Skeletal muscle cell (primary cell): ENCODE measurements at regions not wholly inside any gene's neighbourhood (a gene's known extent, or its start where the extent isn't known, plus 50 kb on each side); places are given as distances from the start of the nearest gene placed in this dataset.
"Not testable (repeated sequence)": the region's sequence is repeated elsewhere in the genome, so short reads cannot be mapped to it uniquely, and the experiment has no call there.

Source experiments
- DNase-seq: peaks from one replicate; pipeline ENCODE4 v3.0.0-alpha.2; 2010; ENCODE audit warnings: low read depth
- H3K4me3 ChIP-seq: 2 replicates; pipeline ENCODE4 v1.5.1; 2011; ENCODE audit warnings: low read depth, mild to moderate bottlenecking, control low read depth, low read length, moderate library complexity

DNA sequence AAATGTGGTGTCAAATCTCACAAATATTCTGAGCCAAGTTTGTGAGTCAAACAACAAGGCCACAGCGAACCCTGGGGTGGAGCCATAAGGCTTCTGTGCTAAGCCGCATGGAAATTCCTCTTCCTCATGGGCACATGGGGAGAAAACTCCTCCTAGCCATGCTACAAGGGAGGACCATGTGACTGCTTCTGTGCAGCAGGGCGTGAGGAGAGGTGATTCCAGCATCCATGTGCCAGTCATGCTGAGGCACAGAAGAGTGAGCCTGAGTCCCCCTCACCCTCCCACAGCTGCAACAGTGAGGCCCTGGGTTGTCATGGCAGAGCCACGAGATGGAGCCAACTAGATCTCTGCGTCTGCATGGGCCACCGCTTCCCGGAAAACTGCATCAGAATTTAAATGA is 488.8 kb upstream of the RAB6C start:
- no peak for DNase-seq
- H3K4me3 ChIP-seq = no peak overlapping the region

DNA sequence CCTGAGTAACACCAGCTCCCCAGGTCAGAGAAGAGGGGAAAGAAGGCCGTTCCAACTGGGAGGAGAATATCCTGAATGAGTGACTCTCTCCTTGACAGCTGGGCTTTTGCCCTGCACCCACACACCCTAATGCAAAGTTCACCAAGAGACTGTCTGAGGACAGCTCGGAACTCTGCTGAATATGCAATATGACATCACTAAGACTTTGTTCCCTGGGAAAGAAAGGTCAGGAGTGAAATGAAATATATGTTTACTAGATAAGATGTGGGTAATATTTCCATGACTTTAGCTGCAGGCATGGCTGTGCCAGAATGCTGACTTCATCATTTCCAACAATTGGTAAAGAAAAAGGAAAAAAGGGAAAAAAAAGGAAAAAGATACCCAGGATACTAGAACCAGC is 488.2 kb upstream of the RAB6C start:
- no peak for DNase-seq
- H3K4me3 ChIP-seq = no peak overlapping the region

DNA sequence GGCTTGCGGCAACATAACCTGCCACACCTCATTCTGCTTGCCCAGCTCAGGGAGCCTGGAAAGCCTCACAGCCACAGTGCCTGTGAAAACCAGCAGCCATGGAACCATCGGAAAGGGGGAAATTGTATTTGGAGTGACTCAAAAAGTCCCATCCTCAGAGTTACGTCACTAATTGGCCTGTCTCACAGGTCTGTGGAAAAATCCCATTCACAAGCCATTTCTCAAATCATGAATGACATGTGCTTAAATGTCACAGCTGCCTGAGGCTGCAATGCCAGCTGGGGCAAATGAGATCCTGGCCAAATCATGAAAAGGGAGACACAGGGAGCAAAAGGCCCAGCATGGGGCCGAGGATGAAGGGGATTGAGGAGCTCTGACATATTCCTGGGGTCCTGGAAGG is 486.9 kb upstream of the RAB6C start:
- DNase-seq = no peak
- H3K4me3 ChIP-seq = no peak overlapping the region

DNA sequence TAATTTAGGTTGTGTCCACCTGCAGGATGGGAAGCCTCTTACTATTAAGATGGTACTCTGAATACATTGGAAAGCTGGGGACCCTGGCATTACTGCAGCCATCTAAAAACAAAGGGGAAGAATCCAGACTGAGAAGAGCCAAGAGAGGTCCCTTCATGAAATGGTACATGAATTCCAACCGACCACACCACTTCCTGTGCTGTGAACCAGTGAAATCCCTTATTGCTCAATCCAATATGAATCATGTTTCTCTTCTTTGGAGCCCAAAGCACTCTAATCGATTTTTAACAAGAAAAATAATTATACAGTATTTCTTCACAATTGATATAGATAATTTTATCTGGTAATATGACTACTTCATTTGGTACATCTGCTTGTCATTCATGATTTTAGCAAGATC is 479.7 kb upstream of the RAB6C start:
- no peak overlapping the region for H3K4me3 ChIP-seq
- no peak for DNase-seq

DNA sequence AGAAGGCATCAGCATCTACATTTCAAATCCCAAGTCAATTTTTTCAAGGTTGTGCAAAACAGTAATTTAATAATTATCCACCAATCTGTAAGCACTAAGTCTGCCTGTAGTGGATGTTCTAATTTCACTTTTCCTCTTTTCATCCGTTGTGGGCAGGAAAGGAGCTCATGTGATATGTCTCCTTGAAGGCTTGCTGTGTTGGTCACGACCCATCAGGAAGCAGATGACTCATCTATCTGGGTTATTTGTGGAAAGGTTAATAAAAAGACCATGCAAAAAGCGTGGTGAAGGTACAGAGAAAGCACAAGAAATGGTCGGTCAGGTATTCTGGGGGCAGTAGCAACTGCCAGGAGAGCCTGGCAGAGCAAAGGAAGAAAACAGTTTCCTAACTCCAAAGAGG is 476.7 kb upstream of the RAB6C start:
- no peak for DNase-seq

DNA sequence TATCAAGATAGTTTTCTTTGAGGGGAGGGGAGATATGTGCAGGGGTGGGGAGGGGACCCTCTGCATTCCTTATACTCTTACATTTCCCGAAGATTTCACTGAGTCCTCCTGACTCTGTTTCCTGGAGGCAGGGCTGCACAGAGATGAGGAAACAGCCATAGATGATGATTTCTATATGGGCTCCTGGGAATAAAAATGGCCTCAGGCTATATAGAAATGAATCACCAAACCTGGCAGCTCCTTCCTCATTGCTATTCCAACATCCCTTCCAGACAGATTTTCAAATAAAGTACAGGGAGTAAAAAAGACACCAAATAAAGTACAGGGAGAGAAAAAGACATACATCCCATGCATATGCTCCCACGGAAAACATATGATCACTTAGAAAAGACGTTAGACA is 474.8 kb upstream of the RAB6C start:
- DNase-seq = no peak
- H3K4me3 ChIP-seq = no peak overlapping the region

More for the DNA sequence above, 476.7 kb upstream of the RAB6C start:
- no peak overlapping the region for H3K4me3 ChIP-seq

DNA sequence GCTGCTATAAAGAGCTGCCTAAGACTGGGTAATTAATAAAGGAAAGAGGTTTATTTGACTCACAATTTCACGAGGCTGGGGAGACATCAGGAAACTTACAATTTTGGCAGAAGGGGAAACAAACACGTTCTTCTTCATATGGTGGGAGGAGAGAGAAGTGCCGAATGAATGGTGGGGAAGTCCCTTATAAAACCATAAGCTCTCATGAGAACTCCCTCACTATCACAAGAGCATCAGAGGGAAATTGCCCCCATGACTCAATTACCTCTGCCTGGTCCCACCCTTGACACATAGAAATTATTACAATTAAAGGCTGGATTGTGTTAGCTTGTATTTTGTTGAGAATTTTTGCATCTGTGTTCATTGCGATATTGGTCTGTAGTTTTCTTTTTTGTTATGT is 460.5 kb upstream of the RAB6C start:
- no peak for DNase-seq
- no peak overlapping the region for H3K4me3 ChIP-seq

DNA sequence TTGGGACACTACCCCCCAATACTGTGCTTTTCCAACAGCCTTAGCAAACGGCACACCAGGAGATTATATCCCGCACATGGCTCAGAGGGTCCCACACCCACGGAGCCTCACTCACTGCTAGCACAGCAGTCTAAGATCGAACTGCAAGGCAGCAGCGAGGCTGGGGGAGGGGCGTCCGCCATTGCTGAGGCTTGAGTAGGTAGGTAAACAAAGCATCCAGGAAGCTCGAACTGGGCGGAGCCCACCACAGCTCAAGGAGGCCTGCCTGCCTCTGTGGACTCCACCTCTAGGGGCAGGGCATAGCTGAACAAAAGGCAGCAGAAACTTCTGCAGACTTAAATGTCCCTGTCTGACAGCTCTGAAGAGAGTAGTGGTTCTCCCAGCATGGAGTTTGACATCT is 447.3 kb upstream of the RAB6C start:
- not testable (repeated sequence) for H3K4me3 ChIP-seq, DNase-seq

DNA sequence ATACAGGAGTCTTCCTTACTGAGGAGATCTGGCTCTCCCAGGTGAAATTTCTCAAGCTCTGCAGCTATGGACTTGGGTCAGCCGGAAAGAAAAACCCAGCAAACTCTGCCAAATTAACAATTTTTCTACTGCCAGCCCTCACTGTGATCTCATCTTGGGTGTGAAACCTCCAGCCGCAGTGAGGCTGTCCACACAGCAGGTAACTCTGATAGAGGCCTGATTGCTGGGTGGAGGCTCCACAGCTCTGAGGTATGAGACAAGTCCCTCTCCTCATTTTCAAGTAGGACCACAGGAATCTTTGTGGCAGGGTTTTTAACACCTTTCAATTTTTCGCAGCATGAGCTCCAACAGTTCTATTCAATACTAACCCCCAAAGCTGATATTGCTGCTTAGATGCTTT is 430.6 kb upstream of the RAB6C start:
- no peak overlapping the region for H3K4me3 ChIP-seq
- no peak for DNase-seq

DNA sequence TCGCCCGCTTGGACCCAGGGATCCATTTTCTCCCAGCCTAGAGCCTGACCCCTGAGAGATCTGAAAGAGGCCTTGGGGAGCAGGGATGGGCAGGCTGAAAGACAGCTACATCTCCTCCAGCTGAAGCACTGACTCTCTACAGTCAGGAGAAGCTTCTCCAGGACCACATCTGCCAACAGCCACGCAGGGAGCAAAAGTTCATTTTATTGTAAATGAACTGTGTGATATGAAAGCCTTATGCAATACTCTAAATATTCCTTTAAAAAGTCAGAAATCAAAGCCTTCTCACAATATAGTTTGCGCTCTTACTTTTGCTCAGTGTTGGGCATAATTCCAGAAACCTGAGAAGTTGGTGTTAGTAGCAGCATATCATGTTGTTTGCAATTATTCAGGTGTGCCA is 428.9 kb upstream of the RAB6C start:
- no peak overlapping the region for H3K4me3 ChIP-seq
- no peak for DNase-seq

DNA sequence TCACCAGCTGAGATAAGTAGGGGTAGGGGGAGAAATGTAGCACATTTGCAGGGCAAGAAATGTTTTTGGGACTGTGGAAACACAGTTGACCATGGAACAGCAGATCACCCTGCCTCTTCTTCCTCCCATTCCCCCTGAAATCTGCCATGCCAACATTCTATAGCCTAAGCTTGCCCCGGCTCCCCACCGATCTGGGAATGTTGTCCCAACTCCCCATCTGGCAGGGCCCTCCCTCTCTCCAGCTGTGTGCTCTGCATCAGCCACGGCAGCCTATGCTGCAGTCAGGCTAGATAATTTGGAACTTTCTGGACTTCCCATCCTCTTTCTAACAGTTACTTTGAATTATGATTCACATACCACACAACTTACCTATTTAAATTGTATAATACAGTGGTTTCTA is 425.1 kb upstream of the RAB6C start:
- no peak for DNase-seq
- no peak overlapping the region for H3K4me3 ChIP-seq

DNA sequence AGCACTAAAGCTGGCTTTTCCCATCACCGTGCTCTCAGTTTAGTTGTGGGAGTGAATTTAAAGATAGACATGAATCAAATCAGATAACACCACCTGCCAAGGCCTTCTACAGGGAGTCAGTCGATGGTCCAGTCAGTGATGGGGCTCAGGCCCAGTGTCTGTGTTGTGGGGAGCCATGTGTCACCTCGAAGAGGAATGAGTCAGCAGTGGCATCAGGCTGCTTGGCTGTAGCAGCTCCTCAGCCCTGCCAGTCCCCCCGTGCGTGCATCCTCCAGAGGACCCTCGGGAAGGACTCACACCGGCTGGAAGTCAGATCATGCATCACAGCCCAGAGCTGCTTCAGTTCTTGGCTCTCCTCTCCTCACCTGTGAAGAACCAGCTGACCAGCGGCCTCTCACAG is 420.4 kb upstream of the RAB6C start:
- DNase-seq = no peak
- no peak overlapping the region for H3K4me3 ChIP-seq

DNA sequence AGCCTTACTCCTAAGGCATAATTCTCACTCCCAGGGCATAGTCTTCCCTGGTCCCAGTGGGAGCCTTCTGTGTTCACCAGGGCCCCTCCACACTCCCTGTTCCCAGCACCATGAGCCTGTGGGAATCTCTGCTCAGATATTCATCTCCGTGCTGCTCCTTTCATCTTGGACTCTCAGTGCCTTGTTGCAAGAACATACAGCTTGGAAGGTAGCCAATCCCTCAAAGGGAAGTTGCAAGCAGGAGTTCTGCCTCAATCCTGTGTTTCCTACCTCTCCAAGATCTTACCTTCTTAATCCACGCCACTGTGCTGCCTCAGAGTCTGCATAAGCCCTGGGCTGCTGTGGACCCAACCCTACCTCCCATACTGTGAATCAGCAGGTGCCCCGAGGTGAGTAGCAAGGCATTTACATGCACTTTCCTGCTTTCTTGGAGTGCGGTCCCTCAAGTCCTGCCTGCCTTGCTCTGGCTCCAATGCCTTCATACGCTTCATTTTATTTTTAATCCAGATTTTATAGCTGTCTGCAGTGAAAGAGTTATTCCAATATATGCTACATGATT is 413.8 kb upstream of the RAB6C start:
- no peak overlapping the region for H3K4me3 ChIP-seq
- no peak for DNase-seq

DNA sequence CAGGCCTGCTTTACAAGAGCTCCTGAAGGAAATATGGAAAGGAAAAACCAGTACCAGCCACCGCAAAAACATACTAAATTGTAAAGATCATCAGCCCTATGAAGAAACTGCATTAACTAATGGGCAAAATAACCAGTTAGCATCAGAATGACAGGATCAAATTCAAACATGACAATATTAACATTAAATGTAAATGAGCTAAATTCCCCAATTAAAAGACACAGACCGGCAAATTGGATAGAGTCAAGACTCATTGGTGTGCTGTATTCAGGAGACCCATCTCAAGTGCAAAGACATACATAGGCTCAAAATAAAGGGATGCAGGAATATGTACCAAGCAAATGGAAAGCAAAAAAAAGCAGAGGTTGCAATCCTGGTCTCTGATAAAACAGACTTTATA is 408.7 kb upstream of the RAB6C start:
- not testable (repeated sequence) for DNase-seq, H3K4me3 ChIP-seq

DNA sequence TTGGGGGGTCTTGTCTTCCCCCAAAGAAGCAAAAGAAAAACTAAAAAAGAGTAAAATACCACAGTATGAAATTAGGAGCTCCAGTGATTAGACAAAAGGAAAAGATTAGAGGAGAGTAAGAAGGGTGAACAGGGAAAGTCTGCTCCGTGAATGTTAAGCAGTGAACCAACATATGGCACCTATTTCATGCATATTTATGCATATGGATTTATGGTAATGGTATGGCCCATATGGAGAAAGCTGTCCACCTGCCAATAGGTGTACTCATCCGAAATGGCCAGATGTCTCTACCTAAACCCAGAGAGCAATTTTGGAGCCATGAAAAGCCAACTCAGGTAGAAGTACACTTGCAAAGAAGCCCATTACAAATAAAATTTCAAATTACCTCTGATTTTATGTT is 404.0 kb upstream of the RAB6C start:
- no peak overlapping the region for H3K4me3 ChIP-seq
- no peak for DNase-seq

DNA sequence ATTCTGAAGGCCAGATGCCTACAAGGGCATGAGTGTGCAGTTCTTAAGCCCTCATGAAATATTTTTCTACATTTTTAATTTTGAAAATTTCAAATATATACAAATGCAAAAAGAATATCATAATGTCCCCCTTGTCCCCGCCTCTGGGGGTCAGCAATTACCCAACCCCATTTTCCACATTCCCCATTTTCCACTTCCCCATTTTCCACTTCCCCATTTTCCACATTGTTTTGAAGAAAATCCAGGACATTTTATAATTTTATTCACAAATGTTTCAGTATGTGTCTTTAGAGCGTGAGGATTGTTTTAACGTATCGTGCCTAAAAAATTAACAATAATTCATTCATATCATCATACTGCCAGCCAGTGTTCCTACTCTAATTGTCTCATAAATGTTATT is 403.6 kb upstream of the RAB6C start:
- H3K4me3 ChIP-seq = no peak overlapping the region
- DNase-seq = no peak

DNA sequence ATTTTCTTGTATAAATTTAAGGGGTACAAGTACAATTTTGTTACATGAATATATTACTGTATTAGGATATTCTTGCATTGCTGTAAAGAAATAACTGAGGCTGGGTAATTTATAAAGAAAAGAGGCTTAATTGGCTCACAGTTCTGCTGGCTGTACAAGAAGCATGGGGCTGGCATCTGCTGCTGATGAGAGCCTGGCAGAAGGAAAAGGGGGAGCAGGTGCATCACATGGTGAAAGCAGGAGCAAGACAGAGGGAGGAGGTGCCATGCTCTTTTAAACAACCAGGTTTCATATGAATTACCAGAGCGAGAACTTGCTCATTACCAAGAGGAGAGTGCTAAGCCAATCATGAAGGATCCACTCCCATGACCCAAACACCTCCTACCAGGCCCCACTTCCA is 399.5 kb upstream of the RAB6C start:
- DNase-seq = no peak
- no peak overlapping the region for H3K4me3 ChIP-seq

DNA sequence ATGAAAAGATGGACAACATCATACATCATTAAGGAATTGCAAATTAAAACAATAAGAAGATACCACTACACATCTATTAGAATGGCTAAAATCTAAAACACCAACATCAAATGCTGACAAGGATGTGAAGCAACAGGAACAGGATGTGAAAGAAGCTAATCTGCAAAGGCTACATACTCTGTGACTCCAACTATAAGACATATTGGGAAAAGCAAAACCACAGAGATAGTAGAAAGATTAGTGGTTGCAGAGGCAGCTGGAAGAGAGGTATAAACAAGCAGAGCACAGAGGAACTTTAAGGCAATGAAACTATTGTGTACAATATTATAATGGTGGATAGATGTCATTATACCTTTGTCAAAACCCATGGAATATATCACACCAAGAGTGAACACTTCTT is 393.7 kb upstream of the RAB6C start:
- DNase-seq = no peak
- no peak overlapping the region for H3K4me3 ChIP-seq

DNA sequence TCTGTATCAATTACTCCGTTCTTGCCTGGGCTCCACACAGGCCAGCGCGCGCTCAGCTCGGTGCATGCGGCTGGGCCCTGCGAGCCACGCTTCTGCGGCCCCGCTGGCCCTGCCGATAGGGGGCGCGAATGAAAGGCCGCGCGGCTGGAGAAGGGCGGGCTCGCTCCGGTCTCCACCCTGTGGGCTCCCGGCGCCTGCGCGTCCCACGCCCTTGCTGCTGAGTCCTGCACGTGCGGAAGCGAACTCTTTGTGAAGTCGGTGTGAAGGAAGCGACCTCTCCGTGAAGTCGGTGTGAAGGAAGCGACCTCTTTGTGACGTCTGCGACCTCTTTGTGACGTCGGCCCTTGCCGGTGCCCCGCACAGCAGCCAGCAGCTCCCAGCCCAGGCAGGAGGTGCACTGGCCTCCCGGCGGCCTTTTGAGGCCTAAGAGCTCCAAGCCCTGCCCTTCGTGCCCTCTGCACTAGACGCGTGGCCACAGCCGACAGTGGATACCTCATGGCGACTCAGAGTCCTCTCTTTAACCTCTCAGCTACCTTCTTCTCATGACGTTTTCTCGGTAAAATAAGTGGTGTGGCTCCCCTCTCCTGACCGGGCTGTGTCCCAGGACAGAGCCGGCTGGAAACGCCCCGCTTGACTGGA is 391.9 kb upstream of the RAB6C start:
- no peak overlapping the region for H3K4me3 ChIP-seq
- no peak for DNase-seq

DNA sequence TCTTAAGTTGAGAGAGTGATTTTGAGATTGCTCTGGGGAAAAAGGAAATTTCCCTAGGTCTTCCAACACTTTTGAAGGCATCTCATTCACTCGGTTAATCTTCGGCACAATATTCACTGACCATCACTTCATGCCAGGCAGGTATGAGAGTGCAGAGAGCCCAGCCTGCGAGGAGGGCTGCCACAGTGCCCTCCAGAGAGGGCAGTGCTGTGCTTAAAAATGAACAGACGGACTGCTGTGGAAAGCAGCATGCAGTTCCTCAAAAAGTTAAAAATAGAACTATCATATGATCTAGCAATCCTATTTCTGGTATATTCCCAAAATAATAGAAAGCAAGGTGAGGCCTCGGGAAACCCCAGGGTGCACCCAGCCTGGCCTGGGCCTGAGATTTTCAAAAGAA is 374.9 kb upstream of the RAB6C start:
- DNase-seq = no peak
- no peak overlapping the region for H3K4me3 ChIP-seq

DNA sequence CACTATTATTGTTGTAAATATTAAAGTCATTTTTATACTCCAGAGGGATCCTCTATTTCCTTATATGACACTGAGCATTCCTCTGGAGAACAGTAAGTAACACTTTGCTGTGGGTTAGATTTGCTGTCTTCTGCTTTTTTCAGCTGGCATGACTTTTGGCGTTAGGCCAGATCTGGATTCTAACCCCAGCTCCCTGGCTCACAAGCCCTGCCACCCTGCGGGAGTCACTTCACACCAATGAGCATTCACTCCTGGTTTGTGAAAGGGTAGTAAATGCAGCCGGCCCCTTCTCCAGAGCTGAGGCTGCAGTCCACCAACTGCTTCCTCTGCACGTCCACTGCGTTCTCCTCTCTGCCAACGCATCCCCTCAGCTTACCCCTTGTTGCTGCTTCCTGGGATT is 373.8 kb upstream of the RAB6C start:
- no peak overlapping the region for H3K4me3 ChIP-seq
- DNase-seq = no peak
